GM12878 (cell line): ENCODE measurements at regions not wholly inside any gene's neighbourhood (a gene's known extent, or its start where the extent isn't known, plus 50 kb on each side); places are given as distances from the start of the nearest gene placed in this dataset.

ENCODE experiments used
- ATAC-seq: fragments of 200-7000 bp; cut with Tn5 transposase; 3 replicates; pipeline ENCODE4 v1.9.1; 2020; ENCODE audit warnings: mild to moderate bottlenecking, moderate library complexity
- BruUV-seq: library from RNA; stranded (reverse); fragments of 400-500 nt; replicated peaks from 2 replicates; lab custom pipeline; 2021; lab: Mats Ljungman, UMichigan
- CTCF ChIA-PET: fragments of 300-600 bp; sonication (Branson Sonifier 250); formaldehyde crosslinking; extraction: SDS; loops from one replicate; lab custom pipeline; 2021; ENCODE audit warnings: inconsistent platforms; lab: Yijun Ruan, JAX
- POLR2A ChIA-PET: fragments of 350-600 bp; formaldehyde crosslinking; extraction: SDS; loops from one replicate; lab custom pipeline; 2021; ENCODE audit warnings: inconsistent platforms; lab: Charles Lee
- RAD21 ChIA-PET: fragments of 300-600 bp; sonication (Branson Sonifier 250); formaldehyde crosslinking; loops from one replicate; lab custom pipeline; 2023; ENCODE audit warnings: antibody characterized with exemption; ENCODE audit not compliant: unreplicated experiment; lab: Charles Lee
- SMC1A ChIA-PET: fragments of 300-600 bp; sonication (Branson Sonifier 250); formaldehyde crosslinking; loops from one replicate; lab custom pipeline; 2023; ENCODE audit not compliant: unreplicated experiment, uncharacterized antibody; lab: Charles Lee
- DNase-seq: peaks from one replicate; pipeline ENCODE4 v3.0.0-alpha.2; 2011; ENCODE audit warnings: low read depth, low spot score
- FAIRE-seq: peaks from 3 replicates; lab custom pipeline; 2011; peaks lifted over from hg19 to GRCh38; lab: Jason Lieb, UNC
- H2AFZ ChIP-seq: 2 replicates; pipeline ENCODE4 v1.6.0; 2011; ENCODE audit warnings: low read depth, low read length, control low read depth; ENCODE audit not compliant: control insufficient read depth
- H3K27ac ChIP-seq: 2 replicates; pipeline ENCODE4 v1.5.1; 2011; ENCODE audit warnings: control low read depth; ENCODE audit not compliant: control insufficient read depth, insufficient read depth
- H3K27me3 ChIP-seq, 2 experiments: replicated peaks in 1 of 2; 2 replicates each; pipeline versions ENCODE4 v1.6.0 to v1.6.1; 2011; ENCODE audit warnings: low read length in 1 of 2; ENCODE audit not compliant: control insufficient read depth in 2 of 2, insufficient read depth in 2 of 2
- H3K36me3 ChIP-seq, 2 experiments: 2 replicates each; pipeline ENCODE4 v1.5.1; 2011; ENCODE audit warnings: low read length in 1 of 2; ENCODE audit not compliant: control insufficient read depth in 2 of 2, insufficient read depth in 2 of 2
- H3K4me1 ChIP-seq: 2 replicates; pipeline ENCODE4 v1.6.1; 2011; ENCODE audit warnings: mild to moderate bottlenecking, low read length, moderate library complexity, mixed read lengths; ENCODE audit not compliant: control insufficient read depth, insufficient read depth
- H3K4me2 ChIP-seq: 2 replicates; pipeline ENCODE4 v1.6.0; 2011; ENCODE audit warnings: control low read depth; ENCODE audit not compliant: control insufficient read depth, insufficient read depth
- H3K4me3 ChIP-seq: fragments of 200-600 bp; sonication (generic); 2 replicates; pipeline ENCODE4 v1.5.1; 2016
- H3K79me2 ChIP-seq: 2 replicates; pipeline ENCODE4 v1.6.0; 2011; ENCODE audit warnings: low read length; ENCODE audit not compliant: control insufficient read depth, insufficient read depth
- H3K9ac ChIP-seq: 2 replicates; pipeline ENCODE4 v1.8.0; 2011; ENCODE audit warnings: low read length, control low read depth, mixed read lengths; ENCODE audit not compliant: control insufficient read depth, insufficient read depth
- H3K9me3 ChIP-seq: replicated peaks from 3 replicates; pipeline ENCODE4 v1.5.1; 2011; ENCODE audit warnings: mild to moderate bottlenecking, low read length; ENCODE audit not compliant: control insufficient read depth, insufficient read depth
- H4K20me1 ChIP-seq: 2 replicates; pipeline ENCODE4 v1.6.0; 2011; ENCODE audit not compliant: control insufficient read depth, insufficient read depth
- ASH2L ChIP-seq: fragments of 300-600, 200-600 bp; sonication (generic); IDR thresholded peaks from 2 replicates; pipeline ENCODE4 v1.6.1; 2017; ENCODE audit warnings: low read depth, mild to moderate bottlenecking, borderline replicate concordance
- GATAD2B ChIP-seq: fragments of 450-650 bp; conservative IDR thresholded peaks from 2 replicates; pipeline ENCODE4 v1.6.1; 2017; ENCODE audit warnings: low read depth, mild to moderate bottlenecking, moderate library complexity
- MTA2 ChIP-seq: fragments of 450-650 bp; IDR thresholded peaks from 2 replicates; pipeline ENCODE4 v1.6.1; 2016; ENCODE audit warnings: low read depth, mild to moderate bottlenecking, moderate library complexity
- PAX5 ChIP-seq: IDR thresholded peaks from 2 replicates; pipeline ENCODE4 v1.6.1; 2011; ENCODE audit warnings: low read depth, low read length, borderline replicate concordance
- POLR2AphosphoS2 ChIP-seq: IDR thresholded peaks from 2 replicates; pipeline ENCODE4 v1.6.1; 2011; ENCODE audit warnings: low read depth, mild to moderate bottlenecking, low read length, improper control_type of control experiment, moderate library complexity
- POU2F2 ChIP-seq: IDR thresholded peaks from 3 replicates; pipeline ENCODE4 v1.6.1; 2011; ENCODE audit warnings: low read depth, mild to moderate bottlenecking, low read length, borderline replicate concordance
- RAD21 ChIP-seq: IDR thresholded peaks from 2 replicates; pipeline ENCODE4 v1.6.1; 2011; ENCODE audit warnings: mild to moderate bottlenecking, low read depth, low read length, moderate library complexity; ENCODE audit not compliant: insufficient read depth
- RFX5 ChIP-seq: IDR thresholded peaks from 2 replicates; pipeline ENCODE4 v1.6.1; 2011; ENCODE audit warnings: low read depth, low read length, improper control_type of control experiment
- SP1 ChIP-seq: IDR thresholded peaks from one replicate; pipeline ENCODE4 v1.6.1; 2011; ENCODE audit warnings: low read depth, low read length
- SUPT20H ChIP-seq: IDR thresholded peaks from 2 replicates; pipeline ENCODE4 v1.6.1; 2011; ENCODE audit warnings: low read depth, mild to moderate bottlenecking, low read length, moderate library complexity, borderline replicate concordance; ENCODE audit not compliant: control insufficient read depth
- YBX1 ChIP-seq: fragments of 450-650 bp; IDR thresholded peaks from 2 replicates; pipeline ENCODE4 v1.6.1; 2016; ENCODE audit warnings: antibody characterized with exemption
- ZBTB11 ChIP-seq: fragments of 450-650 bp; formaldehyde crosslinking; IDR thresholded peaks from 2 replicates; pipeline ENCODE4 v1.5.0; 2022; ENCODE audit warnings: mild to moderate bottlenecking, missing genetic modification characterization
- ZBTB4 ChIP-seq: fragments of 450-650 bp; formaldehyde crosslinking; IDR thresholded peaks from 2 replicates; pipeline ENCODE4 v1.4.0; 2022; ENCODE audit warnings: mild to moderate bottlenecking, moderate library complexity
- WGBS: methylation state at CpG from one replicate; pipeline ENCODE4 v1.1.6; 2016; ENCODE audit warnings: low lambda C conversion rate; ENCODE audit not compliant: insufficient replicate concordance, insufficient coverage; ENCODE audit errors: missing lambda C conversion rate; 5-methylcytosine and 5-hydroxymethylcytosine counted together
- in situ Hi-C: fragments of 300-500 bp; cut with MboI; formaldehyde crosslinking; loops from 9 replicates; pipeline ENCODE4 v1.14.3; 2018; ENCODE audit warnings: mixed read lengths
- intact Hi-C: fragments of 100-400 bp; cut with micrococcal nuclease; formaldehyde crosslinking; loops from one replicate; pipeline ENCODE4 v1.14.2; 2022; ENCODE audit not compliant: unreplicated experiment

- CTCF ChIA-PET = no interaction called here
- WGBS = 72% methylated on average over 2 of the region's 2 CpGs
- in situ Hi-C loops = no loop called here
- RAD21 ChIA-PET = no interaction called here
- Histone ChIP-seq H3K36me3 (no peaks in the 10 kb centered on the region), H4K20me1 (no peaks in the 10 kb centered on the region), H3K79me2 (no peaks in the 10 kb centered on the region), H3K9me3 (no peaks in the 10 kb centered on the region)
- FAIRE-seq (no peak), ATAC-seq (no peak), DNase-seq (no peak)
- POLR2A ChIA-PET = no interaction called here
- TF ChIP-seq GATAD2B (no peak), ASH2L (no peak), POLR2AphosphoS2 (no peak), POU2F2 (no peak), ZBTB4 (CRISPR knock-in tag) (no peak), SP1 (no peak), SUPT20H (no peak), RAD21 (no peak), RFX5 (no peak), PAX5 (no peak), MTA2 (no peak), YBX1 (no peak), ZBTB11 (no peak)
- TF ChIP-seq, all 136 proteins: peak for 0
- Histone ChIP-seq H3K4me2 (no peak overlapping the region), H3K27me3 (peaks cover 0 to 2% of the 10 kb centered on the region in 2 experiments; a peak in 2 of 4 replicates), H3K4me3 (no peak overlapping the region), H3K4me1 (no peaks in the 10 kb centered on the region), H3K27ac (no peak overlapping the region), H3K9ac (no peak overlapping the region), H2AFZ (no peak overlapping the region)
- SMC1A ChIA-PET = interaction anchor here (0.9 kb wide), 2 partner anchors 10 to 86 kb away, joined by 3 read pairs; no protein-coding TSS in a partner anchor
- intact Hi-C loops = no loop called here
- no TSS peak for BruUV-seq
Observed at GRCh38 chr12:58161773-58162172, 220.4 kb downstream of the ATP23 start.
